DMS153 treated with DMSO at 0.1 percent for 48 hours (cell line): ENCODE measurements at regions not wholly inside any gene's neighbourhood (a gene's known extent, or its start where the extent isn't known, plus 50 kb on each side); places are given as distances from the start of the nearest gene placed in this dataset.

Source experiments
- DNase-seq: peaks from one replicate; lab custom pipeline; 2025; ENCODE audit not compliant: unreplicated experiment; lab: John Stamatoyannopoulos, UW

DNA sequence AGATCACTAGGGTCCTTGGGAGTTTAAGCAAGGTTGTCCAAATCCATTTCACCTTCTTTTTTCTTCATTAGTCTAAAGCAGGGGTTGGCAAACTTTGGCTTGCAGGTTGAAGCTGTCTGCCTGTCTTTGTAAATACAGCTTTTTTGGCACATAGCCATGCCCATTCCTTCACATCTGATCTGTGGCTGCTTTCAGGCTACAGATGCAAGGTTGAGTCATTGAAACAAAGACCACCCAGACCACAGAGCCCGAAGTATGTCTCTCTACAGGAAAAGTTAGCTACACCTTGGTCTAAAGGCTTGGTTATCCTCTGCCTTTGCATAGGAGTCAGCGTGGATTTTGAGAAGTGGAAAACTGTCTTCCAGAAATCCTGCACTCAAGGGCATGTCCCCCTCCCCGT, 238.1 kb upstream of the STS start:
- DNase-seq: no peak

DNA sequence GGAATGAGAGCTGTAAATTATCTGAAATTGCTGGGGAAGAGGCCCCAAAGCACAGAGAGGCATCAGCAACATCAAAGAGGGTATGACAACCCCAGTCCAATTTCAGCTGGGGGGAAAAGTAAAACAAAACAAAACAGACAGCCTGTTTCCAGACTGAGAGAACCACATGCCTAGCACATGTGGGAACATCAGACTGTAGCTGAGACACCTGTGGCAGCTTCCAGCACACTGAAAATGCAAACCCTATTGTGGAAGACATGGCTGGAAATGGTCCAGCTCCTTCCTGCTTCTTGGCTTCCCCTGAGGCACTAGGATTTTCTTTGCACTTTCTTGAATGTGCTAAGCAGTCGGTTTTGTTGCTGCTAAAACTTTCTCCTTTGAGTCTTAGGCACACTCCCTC, 240.9 kb upstream of the STS start:
- no peak for DNase-seq

DNA sequence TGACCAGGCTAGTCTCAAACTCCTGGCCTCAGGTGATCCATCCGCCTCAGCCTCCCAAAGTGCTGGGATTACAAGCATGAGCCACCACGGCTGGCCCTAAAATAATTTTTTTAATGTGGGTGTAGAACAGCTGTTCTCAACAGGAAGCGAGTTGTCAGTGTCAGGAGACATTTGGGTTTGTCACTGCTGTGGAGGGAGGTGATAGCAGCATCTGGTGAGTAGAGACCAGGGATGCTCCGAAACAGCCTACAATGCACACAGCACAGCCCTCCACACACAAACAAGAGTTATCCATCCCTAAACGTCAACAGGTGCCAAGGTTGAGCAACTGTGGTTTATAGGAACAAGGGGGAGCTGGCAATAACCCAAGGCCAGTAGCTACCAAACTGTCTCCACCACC, 243.4 kb upstream of the STS start:
- DNase-seq: no peak

DNA sequence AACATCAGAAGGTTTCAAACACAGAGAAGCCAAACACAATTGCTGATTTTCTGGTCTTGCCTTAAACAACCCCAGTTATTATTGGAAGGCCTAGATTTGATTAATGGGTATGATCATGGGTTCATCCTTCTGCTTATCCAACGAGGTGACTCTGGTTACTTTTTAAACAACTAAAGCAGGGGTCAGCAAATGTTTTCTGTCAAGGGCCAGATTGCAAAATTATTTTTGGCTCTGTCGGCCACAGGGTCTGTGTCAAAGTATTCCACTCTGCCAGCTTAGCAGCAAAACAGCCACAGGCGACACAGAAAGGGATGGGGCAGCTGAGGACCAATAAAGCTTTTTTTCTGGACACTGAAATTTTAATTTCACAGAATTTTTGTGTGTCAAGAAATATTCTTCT, 249.1 kb upstream of the STS start:
- DNase-seq: no peak

DNA sequence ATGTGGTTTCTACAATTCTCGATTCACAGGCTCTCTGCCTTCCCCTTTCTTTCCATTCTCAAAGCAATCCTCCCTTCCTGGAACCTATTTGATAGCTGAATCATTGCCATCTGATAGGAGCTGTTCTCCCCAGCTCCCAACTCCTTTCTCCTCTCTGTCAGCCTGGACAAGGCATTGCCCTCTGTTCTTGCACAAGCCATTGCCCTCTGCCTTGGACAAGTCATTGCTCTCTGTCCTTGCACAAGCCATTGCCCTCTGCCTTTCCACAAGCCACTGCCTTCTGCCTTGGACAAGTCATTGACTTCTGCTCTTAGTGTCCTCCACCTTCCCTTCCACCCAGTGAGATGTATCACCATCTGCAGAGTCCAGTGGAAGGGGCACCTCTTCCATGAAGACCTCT, 256.1 kb upstream of the STS start:
- no peak for DNase-seq

DNA sequence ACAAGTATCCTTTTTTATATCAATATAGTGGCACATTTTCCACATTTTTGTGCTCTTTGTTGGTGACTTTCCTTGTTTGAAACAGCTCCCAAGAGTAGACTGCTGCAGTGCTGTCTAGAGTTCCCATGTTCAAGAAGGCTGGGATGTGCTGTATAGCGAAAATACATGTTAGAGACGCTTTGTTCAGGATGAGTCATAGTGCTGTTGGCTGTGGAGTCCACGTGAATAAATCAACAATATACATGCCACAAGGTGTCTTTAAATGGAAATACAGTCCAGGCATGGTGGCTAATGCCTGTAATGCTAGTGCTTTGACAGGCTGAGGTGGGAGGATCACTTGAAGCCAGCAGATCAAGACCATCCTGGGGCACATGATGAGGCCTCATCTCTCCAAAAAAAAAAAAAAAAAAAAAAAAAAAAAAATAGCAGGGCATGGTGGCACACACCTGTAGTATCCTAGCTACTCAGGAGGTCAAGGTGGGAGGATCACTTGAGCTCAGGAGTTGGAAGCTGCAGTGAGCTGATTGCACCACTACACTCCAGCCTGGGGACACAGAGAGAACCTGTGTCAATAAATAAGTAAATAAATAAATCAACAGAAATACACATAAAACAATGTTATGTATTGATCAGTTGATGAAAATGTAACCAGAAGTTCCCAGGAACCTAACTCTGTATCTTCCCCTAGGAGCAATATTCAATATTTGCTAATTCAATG, 256.8 kb upstream of the STS start:
- no peak for DNase-seq

DNA sequence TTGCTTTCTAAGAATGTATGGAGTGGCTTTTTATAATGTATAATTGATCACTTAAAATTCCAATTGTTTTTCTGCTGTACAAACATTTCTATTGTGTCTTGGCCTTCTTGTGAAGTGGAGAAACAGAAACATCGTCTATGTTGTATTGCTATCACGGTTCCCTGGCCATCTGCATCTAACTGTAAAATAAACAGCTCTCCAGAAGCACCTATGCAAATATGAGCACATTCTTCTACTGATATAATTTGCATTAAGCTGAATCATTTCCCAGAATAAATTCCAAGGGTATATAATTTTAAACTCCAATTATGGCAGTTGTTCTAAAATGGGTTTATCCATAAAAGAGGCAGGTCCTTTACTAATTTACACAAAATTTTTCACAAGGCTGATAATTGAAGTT, 261.6 kb upstream of the STS start:
- no peak for DNase-seq

DNA sequence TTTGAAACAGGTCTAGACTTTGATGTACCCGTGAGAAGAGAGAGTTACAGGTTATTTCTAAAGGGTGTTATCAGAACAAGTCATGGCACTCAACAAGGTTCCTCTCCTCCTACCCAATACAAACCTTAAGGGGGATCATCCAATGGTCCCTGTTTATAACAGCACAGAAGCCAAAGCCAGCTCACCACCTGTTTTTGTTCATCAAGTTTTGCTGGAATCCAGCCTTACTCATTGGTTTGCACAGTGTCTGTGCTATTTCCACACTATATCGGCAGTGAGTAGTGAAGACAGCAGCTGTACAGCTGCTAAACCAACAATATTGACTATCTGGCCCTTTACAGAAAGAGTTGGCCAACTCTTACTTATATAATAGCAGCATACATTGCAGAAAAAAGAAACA, 262.1 kb upstream of the STS start:
- DNase-seq: no peak

DNA sequence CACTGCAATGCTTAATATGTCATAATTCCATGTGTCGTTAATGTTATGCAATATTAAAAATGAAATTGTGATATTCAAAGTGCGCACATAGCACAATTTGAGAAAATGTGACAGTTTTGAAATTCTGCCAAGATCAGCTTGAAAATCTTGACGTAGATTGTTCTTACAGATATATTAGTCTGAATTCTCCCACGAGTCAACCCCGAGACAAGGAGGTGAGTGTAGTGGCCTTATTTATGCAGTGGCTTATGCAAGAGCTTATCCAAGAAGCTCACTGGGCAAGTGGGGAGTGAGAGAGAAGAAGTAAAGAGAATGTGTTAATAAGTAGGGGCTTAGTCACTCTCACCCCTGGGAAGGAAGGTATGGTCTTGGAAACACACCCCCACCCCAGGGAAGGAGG, 286.1 kb upstream of the STS start:
- no peak for DNase-seq

DNA sequence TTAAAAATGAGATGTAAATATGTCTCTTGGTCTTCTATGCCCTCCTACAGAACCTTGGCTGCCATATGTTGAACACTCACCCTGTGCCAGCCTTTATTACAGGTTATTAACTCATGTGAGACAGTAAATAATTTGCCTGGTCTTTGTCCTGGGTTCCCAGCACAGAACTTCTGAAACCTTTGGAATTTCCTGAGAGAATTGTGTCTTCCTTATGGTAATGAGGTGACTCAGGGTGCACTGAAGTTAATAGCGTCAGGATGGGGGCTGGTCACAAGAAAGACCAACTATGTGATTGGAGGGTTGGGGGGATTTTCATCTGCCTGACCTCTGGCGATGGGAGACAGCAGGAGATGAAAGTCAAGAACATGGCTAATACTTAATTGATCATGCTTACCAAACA, 289.8 kb upstream of the STS start:
- DNase-seq: no peak

DNA sequence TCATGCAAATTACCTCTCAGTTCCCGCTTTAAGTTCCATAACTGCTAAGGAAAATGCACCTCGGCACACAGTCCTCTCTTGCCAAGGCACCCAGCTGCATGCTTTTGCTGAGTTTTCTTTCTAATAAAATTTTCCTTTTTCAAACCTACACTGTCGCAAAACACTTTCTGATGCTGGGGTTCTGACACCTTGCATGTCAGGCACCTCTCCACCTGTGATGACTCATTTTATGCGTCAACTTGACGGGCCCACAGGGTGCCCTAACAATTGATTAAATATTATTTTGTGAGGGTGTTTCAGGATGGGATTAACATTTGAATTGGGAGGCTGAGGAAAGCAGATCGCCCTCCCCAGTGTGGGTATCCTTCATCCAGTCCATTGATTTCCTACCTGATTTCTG, 291.0 kb upstream of the STS start:
- DNase-seq: no peak

DNA sequence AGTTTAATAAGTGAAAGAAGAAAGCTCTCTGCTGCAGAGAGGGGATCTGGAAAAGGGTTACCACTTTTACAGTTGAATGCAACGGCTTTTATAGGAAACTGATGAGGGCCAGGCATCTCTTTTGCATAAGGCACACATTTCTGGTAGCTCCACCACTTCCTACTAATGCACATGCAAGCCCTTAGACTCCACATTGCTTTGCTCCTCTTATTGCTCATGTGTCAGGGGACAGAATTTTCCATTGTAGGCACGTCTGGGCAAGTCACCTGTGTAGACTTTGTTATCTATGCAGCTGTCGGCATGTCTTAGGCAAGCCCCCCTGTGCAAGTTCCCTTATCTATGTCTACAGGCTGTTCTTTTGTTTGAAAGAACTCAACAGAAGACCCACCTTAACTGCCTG, 294.6 kb upstream of the STS start:
- DNase-seq: no peak

DNA sequence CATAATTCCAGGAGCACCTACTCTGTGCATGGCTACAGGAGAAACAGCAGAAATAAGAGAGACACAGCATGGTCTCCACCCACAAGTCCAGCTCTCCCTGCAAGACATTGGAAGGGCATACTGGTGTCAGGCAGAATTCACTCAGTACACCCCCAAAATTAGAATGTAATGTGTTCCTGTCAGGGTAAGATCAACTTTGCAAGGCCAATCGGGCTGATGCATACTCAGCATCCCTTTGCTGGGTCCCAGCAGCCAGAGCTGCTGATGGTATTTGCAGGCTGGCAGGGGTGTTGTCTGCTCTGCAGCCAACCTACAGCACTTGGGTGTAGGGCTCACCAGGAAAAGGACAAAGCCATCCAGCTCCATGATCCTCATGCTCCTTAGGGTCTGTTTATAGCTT, 295.4 kb upstream of the STS start:
- no peak for DNase-seq

DNA sequence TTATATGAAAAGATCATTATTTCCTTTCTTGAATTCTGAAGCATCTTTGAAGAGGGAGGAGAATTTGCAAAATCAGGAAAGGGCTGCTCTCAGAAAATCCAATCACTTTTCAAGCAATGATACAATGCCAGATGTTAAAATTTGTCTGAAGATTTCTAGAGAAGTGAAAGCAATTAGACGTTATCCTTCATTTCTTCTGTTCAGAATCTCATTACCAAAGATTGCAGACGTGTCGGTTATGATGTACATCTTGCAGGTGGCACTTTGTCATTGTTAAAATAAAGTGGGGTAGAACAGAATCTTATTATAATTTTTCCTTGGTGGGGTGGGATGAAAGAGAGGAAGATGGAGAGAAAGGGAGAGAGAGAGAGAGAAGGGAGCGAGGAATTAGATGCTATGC, 296.4 kb upstream of the STS start:
- no peak for DNase-seq

DNA sequence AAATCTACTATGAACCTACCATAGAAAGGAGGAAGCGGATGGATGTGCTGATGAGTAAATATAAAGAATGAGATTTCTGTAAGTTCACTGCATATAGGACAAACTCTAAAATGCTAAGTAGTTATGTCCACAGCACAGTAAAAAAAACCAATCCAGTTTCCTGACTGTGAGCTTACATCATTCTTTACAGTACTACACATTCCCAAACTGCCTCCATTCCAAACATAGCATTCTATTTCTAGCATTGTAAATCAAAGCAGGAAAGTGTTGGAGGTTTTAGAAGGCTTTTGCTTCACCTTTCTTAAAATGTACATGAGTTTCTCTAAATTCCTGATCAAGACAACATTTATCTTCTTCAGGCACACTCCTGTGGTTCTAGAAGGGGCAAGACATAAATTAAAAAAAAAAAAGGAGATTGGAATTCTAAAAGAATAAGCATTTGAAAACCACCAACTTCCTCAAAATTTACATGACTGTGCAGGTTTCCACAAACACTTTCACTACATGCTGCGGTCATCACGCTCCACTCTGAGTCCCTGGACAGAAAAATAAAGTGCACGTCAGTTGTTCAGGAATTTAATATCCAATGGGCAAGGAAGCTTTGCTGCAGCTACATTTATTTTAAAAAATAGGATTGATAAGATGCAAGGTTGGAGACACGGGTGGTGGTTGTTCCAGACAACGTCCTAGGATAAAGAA, 297.6 kb upstream of the STS start:
- DNase-seq: no peak

DNA sequence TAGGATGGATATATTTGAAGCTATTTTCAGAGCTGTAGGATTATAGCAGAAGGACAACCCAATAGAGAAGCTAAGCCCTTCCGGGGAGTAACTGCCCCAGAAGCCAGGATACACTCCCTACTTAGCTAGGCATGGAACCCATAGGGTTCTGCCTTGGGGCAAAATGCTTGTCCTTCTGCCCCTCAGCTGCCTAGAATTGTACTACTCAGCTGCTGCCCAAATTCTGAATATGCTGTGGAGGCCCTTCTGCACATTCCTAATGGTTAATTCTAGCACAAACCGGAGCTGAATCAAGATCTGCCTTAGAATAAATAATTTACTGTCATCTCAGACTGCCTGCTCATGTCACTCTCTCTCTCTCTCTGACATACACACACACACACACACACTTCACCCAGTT, 297.7 kb upstream of the VCX3A start:
- no peak for DNase-seq

DNA sequence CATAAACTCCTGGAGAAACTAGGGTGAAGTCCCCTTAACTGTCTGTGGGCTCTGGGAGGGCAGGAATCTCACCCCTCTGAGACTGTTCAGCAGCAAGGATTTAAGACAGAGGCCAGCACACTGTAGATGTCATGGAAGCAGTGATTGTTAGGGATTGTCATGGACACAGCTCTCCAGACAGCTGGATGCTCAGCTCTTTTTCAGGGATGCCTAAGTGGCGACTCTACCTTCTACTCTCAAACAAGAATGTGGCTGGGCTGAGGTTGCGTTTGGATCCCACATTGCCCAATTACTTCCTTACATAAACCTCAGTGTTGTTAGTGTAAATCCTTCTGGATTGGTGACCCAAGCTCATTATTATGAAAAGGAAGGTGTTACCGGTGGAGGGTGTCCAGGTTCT, 291.9 kb upstream of the VCX3A start:
- DNase-seq: no peak

DNA sequence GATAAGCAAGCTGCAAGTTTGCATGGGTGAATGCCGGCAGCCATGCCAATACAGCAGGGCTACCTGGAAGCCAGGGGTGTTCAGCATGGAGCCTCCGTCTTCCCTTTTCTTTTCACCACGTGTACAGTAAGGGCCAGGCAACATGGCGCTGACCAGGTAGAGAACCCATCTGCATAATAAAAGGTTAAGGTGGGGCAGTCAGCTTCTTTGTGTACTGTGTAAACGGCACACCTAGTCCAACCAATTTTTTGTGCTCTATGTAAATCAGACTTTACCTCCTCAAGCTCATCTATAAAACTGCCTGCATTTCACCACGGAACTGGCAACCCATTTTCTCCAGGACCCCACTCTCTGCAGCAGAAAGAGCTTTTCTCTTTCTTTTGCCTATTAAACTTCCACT, 286.8 kb upstream of the VCX3A start:
- no peak for DNase-seq

DNA sequence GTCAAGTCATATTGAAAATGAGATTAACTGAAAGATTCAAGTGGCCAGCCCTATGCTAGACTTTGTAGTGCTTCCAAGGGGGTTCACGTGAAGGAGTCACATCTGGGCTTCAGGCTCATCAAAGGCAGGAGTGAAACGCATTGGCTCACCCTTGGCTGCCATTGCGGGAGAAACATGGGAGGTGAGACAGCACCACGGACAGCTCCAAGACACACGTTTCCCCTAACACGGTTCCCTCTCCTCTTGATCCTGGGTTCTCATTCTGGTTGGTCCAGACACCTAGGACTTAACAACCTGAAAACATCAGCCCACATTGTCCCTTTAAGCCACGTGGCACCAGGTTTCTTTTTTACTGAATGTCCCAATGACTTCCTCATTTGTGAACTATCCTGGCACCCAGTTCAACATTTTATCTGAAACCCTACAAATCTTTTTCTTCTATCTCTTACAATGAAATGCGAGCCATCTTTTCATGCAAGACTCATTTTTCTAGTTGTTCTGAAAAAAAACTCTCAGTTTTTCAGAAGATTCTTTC, 279.0 kb upstream of the VCX3A start:
- no peak for DNase-seq

DNA sequence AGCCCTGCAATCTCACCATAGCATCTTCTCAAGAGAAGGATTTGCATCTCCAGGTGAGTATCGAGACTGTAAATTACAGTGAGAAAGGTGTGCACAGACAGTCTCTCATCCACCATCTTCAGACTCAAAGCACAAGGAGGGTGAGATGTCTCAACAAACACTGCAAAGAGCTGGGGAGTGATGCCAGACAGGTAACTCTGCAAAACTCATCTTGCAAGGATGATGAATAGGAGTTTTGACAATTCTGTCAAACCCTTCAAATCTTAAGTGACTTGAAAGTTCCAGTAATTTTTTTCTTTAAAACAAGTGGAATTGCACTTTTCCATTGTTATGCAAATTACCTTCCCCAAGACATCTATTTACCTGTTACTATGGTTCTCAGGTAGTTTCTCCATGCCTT, 277.2 kb upstream of the VCX3A start:
- no peak for DNase-seq

DNA sequence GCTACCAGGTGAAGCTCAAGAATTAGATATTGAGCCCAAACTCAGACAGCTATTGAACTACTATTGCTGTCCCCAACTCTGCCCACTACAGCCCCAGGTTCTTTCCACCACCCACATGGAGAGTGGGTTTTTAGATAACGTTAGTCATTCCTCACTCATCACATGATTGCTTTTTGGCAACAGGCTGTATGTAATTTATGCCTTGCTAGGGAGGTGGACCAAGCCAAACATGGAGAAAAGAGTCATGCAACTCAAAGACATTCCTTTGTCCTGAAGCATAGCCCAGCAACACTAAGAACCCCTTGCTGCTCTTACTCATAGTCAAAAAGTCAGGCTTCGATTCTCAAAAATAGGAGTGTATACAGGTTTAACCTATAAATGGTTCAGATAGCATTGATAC, 275.9 kb upstream of the VCX3A start:
- DNase-seq: no peak

DNA sequence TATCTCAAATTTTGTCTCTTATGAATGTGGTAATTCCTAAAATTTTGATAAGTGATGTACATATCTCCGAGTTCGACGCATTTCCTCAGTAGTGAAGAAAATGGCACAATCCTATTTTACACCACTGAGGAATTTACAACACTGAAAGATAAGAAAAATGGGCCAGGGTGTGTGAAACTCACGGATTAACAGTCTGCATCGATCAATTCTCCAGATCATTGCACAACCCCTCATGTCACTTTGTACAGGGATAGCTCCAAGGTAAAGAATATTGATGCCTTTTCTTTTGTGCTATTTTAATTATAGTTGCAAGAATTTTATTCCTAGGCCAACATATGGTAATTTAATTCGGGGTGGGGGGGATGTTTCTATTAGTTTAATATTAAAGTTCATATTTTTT, 268.7 kb upstream of the VCX3A start:
- DNase-seq: no peak

DNA sequence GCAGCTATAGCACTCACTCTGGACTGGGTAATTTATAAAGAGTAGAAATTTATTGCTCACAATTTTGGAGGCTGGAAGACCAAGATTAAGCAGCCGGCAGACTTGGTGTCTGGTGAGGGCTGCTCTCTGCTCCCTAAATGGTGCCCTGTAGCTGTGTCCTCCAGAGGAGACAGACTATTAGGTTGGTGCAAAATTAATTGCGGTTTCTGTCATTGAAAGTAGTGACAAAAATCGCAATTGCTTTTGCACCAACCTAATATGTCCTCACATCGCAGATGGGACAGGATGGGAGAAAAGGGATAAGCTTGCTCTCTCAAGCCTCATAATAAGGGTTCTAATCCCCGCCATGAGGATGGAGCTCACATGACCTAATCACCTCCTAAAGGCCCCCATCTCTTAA, 258.1 kb upstream of the VCX3A start:
- DNase-seq: no peak
